HG03460 (cell line): ENCODE measurements at regions not wholly inside any gene's neighbourhood (a gene's known extent, or its start where the extent isn't known, plus 50 kb on each side); places are given as distances from the start of the nearest gene placed in this dataset.

Source experiments
- ATAC-seq: cut with Tn5 transposase; IDR thresholded peaks from one replicate; pipeline ENCODE4 v1.9.1; 2021; ENCODE audit not compliant: unreplicated experiment

DNA sequence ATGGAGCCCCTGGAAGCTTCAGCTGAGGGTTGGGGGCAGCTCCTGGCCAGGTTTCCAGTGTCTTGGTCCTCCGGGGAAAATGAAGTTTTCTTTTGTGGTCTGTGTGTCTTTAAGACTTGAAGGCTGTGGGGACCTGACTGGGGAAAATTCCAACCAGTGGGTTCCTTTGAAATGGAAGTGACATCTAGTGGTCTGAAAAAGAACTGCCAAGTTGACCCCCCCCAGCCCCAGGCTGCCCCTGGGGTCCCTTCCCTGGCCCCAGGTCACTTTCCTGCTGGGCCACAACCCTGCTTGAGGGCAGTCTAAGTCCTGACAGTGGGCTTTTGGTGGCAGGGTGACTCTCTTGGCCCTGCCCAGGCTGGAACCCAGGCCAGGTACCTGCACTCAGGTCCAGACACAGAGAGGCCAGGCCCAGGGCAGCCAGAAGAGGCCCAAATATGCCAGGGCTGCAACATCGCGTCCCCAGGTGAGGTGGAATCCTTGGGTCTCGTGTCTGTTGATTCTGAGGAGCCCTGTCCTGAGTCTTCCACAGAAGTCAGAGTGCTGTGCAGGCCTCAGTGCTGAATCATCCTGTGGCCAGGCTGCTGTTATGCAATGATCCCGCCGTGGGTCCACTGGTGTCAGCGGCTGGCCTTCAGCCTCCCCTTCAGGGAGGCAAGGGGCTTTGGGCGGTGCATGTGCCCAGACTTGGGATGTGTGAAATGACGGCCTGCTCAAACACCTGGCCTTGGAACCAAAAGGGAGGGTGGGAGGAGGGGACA is 68.4 kb downstream of the VEGFA start:
- no peak for ATAC-seq

DNA sequence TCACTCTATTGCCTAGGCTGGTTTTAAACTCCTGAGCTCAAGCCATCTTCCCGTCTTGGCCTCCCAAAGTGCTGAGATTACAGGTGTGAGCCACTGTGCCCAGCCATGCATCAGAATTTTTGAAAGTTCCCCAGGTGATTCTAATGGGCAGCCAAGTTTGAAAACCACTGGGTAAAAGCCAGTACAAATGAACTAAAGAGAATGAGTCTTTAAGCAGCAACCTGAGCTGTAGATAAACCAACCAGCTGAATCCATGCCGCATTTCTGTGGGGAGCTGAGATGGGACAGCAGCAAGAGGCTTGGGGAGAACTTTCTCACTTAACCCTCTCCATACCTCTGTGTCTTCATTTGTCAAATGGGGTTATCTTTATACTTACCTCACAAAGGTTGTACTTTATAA is 67.5 kb downstream of the VEGFA start:
- no peak for ATAC-seq

DNA sequence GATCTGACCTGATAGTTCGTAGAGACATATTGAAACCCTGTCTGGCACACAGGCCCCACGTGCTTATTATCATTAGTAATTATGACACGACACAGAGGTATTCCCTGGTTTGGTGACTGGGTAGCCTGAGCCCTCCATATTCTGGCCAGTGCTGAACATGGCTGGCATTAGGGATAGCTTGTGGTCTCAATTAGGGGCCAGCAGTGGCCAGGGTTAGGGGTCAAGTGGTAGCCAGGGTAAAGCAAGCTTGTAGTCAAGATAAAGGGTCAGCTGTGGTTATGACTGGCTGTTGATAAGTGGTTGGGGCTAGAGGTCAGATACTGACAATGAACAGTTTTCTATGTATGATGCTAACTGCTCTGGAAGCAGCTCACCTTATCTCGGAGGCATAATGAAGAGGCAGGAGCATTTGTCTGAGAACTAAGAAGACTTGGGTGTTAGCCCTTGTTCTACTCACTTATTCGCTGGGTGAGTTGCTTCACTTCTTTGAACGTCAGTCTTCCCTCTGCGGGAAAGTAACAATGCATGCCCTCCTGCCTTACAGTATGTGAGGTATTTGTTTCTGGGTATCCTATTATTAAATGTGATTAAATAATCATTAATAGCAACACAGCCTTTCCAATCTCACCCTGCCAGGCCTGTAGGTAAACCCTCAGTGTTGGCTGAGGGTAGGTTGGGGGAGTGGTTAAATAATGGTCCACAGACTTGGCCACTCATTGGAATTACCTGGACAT is 66.7 kb downstream of the VEGFA start:
- no peak for ATAC-seq
